GM19438 (cell line): ENCODE measurements at regions not wholly inside any gene's neighbourhood (a gene's known extent, or its start where the extent isn't known, plus 50 kb on each side); places are given as distances from the start of the nearest gene placed in this dataset.
"Not testable (repeated sequence)": the region's sequence is repeated elsewhere in the genome, so short reads cannot be mapped to it uniquely, and the experiment has no call there.

Experiments used
- ATAC-seq: cut with Tn5 transposase; IDR thresholded peaks from one replicate; pipeline ENCODE4 v1.9.1; 2021; ENCODE audit warnings: low read depth; ENCODE audit not compliant: unreplicated experiment

- no peak for ATAC-seq
These were observed 741.1 kb downstream of the CDH11 start for GRCh38 chr16:64380751-64381150.

DNA sequence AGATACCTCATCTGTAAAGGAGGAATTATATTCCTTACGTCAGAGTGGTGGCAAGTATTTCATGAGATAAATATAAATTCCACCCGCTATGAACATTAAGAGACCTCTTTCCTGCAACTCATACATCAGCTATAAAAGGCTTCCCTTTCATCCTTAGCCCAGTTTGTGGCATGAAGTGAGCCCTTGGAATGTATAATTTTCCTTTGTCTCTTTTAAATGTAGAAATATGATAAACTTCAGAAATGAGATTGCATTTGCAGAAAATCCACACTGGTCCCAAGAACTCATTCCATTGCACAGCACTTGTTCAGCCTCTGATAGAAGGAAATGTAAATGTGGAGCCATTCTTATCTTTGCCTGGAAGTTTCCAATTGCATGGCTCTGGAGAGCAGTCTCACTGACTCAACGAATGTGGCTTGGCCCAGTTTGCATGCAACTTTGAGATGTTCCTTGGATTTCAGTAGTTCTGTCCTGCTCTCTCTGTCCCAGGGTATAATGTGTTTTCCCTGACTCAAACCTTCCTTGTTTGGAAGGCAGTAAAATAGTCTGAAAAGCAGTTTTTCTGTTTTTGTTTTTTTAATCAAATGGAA is 746.4 kb downstream of the CDH11 start:
- no peak for ATAC-seq

DNA sequence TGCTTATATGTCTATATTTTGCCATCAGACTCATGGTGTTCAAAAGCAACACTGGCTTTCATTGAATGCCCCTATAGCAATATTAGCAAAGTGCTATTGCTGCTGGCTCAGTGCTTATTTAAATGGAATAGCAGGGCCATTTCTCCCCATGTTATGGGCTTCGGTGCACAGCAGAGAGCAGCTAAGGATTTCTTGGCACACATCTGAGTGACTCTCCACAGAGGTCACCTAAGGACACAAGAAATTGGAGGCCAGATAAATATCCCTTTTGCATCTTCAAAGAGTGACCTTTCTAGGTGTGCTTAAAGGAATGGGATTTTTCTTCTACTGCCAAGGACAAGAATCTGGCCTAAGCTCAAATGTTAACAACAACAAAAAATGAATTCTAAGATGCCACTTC is 751.8 kb downstream of the CDH11 start:
- no peak for ATAC-seq

DNA sequence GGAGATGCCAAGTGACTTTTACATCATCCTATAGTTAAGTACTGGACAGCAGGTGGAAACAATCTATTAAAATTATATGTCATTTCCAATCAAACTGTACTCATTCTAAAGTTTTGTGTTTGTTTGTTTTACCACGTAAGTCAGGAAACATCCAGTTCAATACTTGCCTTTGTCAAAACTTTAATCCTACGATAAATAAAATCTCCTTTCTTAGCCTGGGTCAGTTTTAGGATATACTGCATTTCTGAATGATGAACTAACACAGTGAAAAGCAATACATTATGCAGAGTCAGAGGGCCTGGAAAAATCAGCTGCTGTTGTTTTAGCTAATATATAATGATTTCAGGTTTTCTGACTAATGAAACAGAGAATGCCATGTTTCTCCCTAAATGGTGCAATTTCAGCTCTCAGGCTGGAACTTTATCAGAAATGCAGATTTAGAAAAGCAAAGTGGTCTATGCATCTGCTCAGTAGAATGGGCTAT is 756.4 kb downstream of the CDH11 start:
- ATAC-seq: no peak

- ATAC-seq: no peak
These were observed 757.0 kb downstream of the CDH11 start for GRCh38 chr16:64364894-64365293.

DNA sequence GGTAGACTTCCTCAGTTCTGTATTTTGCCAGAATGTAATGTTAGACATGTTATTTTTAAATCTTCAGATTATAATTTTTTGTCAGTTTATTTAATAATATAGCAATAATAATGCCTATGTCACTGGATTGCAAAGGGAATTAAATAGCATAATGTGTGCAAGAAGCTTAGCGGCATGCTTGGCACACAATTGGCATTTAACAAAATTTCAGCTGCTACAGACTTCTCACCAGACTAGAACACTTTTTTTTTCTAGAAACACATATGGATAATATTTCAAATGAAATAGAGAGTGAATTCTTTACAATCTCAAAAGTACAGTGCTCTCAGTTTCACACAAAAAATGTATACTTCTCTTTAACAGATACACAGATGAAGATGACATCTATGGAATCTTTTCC is 757.4 kb downstream of the CDH11 start:
- ATAC-seq: no peak

DNA sequence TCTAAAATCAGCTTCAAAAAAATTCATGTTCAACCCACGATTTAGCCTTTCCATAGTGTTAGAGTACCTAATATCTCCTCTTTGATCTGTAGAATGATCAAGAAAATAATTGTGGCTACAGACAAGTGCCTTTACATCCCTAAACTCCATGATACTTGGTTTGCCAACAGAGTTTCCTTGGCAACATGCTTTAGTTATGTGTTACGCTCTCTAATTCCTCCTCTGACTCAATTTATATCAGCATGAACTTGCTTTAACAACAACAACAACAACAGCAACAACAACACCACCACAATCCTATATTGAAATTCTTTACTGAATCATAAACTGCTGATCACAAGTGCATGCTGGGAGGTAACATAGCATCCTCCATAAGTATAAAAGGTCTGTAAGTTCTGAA is 757.8 kb downstream of the CDH11 start:
- ATAC-seq: no peak

GRCh38 chr16:64363039-64363438 is 758.8 kb downstream of the CDH11 start:
- no peak for ATAC-seq

DNA sequence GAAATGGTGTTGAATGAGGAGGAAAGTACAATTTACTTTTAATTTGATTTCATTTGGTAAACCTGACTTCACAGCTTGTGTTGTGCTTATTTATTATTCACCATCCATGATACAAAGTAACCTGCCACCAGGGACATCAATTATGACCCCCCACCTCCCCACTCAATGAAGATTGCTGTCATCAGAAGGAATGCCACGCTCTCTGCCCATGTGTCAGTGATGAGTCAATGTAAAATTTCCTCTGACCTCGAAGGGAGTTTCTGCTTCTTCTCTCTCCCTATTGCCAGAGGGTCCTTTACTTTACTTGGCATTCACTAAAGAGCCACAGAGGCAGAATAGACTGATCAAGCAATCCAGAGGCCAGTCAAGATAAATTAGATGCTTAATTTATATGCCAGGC is 759.7 kb downstream of the CDH11 start:
- no peak for ATAC-seq

DNA sequence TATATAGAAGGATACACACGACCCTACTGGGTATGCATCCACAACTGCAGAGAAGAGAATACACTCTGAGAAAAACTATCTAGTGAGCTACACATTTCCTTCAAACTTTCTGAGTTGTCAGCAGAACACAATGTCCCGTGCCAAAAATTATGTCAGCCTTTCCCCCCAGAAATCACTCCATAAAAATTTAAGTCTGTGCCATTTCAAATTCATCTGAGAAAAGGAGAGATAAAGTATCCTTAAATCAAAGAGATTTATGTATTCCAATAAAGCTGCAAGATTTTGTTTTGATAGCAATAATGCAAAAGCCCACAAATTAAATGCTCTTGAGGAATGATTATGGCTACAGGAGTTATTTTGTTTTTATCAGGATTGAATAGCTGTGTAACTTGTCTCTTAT is 760.1 kb downstream of the CDH11 start:
- no peak for ATAC-seq

GRCh38 chr16:64358291-64358690 is 763.6 kb downstream of the CDH11 start:
- no peak for ATAC-seq

DNA sequence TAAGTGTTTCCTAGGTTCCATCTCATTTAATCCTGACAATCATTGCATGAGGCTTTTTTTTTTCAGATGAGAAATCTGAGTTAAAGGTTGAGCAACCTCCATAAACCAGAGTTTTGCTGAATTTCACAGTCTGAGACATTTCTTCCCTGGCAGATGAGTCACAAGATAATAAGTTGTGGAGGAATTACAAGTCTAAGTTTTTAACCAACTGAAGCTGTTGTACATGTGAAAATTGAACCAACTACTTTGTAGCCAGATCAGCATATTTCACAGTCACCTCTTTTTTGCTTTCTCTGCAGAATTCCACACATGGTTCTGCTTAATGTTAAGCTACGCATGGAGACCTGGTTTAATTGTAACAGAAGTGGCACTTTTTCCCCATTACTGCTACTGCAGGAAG is 765.6 kb downstream of the CDH11 start:
- no peak for ATAC-seq

DNA sequence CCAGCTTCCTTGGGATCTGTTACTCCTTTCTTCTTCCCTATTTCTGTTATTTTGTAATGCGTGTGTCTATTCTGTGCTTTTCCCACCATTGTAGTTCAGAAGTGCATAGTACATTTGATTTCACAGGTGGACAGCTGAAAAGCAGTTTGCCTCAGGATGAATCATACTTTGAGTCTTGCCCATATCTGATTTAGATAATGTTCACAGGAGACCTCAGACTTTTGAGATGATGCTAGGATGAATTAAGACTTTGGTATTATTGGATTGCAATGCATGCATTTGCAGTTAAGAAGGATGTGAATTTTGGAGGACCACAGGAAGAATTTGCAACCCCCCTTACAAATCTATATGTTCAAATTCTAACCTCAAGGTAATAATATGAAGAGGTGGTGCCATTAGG is 769.6 kb downstream of the CDH11 start:
- no peak for ATAC-seq

- ATAC-seq: no peak
These were observed 770.7 kb downstream of the CDH11 start for GRCh38 chr16:64351121-64351520.

- ATAC-seq: no peak
These were observed 775.8 kb downstream of the CDH11 start for GRCh38 chr16:64346080-64346479.

- no peak for ATAC-seq
These were observed 776.7 kb downstream of the CDH11 start for GRCh38 chr16:64345142-64345541.

GRCh38 chr16:64343820-64344443 is 777.9 kb downstream of the CDH11 start:
- ATAC-seq: not testable (repeated sequence)

- ATAC-seq: no peak
These were observed 778.6 kb downstream of the CDH11 start for GRCh38 chr16:64343061-64343819.

DNA sequence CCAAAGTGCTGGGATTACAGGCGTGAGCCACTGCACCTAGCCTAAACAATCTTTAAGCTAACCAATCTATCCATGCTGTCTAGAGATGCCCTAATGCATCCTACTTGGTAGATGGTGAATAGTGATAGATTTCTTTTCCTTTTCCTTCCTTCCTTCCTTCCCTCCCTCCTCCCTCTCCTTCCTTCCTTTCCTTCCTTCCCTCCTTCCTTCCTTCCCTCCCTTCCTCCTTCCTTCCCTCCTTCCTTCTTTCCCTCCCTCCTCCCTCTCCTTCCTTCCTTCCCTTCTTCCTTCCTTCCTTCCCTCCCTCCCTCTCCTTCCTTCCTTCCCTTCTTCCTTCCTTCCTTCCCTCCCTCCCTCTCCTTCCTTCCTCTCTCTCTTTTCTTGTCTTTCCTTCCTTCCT is 780.5 kb downstream of the CDH11 start:
- ATAC-seq: not testable (repeated sequence)

GRCh38 chr16:64339052-64339770 is 782.7 kb downstream of the CDH11 start:
- no peak for ATAC-seq

DNA sequence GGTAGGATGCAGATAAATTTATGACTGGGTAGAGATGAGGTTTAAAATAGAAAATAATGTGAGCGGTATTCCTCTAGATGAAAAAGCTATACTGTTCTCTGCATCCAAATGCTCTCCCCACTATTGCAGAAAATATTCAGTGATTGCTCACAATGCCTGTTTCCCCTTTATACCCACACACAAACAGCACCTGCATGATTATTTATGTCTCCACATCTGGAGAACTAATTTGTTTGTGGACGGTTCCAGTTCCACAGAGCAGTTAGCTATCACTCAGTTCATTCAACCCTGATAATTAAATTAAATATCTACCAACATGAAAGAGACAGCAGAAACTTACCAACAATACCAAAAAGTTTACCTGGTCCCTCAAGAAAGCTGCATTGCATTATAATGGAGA is 800.0 kb downstream of the CDH11 start:
- ATAC-seq: no peak
